OCI-LY1 (cell line): ENCODE measurements at regions not wholly inside any gene's neighbourhood (a gene's known extent, or its start where the extent isn't known, plus 50 kb on each side); places are given as distances from the start of the nearest gene placed in this dataset.

Experiments
- EZH2 ChIP-seq: fragments of 200-600 bp; sonication (generic), shearing (Covaris generic); IDR thresholded peaks from 2 replicates; pipeline ENCODE4 v1.8.0; 2017; ENCODE audit warnings: borderline replicate concordance, mixed run types, mild to moderate bottlenecking, antibody characterized with exemption, low read length, moderate library complexity, mixed read lengths
- TF ChIP-seq, protein P1 (sequence below): fragments of 200-600 bp; sonication (generic), shearing (Covaris generic); IDR thresholded peaks from 2 replicates; pipeline ENCODE4 v1.5.1; 2017; ENCODE audit warnings: mild to moderate bottlenecking, antibody characterized with exemption, low read length, moderate library complexity, mixed read lengths

DNA sequence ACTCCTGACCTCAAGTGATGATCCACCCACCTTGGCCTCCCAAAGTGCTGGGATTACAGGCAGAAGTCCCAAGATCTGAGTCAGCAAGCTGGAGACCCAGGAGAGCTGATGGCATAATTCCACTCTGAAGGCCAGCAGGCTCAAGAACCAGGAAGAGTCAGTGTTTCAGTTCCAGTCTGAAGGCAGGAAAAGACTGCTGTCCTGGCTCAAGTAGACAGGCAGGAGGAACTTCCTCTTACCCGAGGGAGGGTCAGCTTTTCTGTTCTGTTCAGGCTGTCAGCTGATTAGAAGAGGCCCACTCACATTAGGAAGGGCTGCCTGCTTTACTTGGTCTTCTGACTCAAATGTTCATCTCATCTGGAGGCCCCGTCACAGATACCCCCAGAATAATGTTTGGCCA is 206.0 kb upstream of the MYL2 start:
- TF ChIP-seq, protein P1, sequence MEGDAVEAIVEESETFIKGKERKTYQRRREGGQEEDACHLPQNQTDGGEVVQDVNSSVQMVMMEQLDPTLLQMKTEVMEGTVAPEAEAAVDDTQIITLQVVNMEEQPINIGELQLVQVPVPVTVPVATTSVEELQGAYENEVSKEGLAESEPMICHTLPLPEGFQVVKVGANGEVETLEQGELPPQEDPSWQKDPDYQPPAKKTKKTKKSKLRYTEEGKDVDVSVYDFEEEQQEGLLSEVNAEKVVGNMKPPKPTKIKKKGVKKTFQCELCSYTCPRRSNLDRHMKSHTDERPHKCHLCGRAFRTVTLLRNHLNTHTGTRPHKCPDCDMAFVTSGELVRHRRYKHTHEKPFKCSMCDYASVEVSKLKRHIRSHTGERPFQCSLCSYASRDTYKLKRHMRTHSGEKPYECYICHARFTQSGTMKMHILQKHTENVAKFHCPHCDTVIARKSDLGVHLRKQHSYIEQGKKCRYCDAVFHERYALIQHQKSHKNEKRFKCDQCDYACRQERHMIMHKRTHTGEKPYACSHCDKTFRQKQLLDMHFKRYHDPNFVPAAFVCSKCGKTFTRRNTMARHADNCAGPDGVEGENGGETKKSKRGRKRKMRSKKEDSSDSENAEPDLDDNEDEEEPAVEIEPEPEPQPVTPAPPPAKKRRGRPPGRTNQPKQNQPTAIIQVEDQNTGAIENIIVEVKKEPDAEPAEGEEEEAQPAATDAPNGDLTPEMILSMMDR = no peak
- TF ChIP-seq EZH2 = no peak
